SK-N-SH (cell line): ENCODE measurements at regions not wholly inside any gene's neighbourhood (a gene's known extent, or its start where the extent isn't known, plus 50 kb on each side); places are given as distances from the start of the nearest gene placed in this dataset.

Experiments
- CTCF ChIA-PET: fragments of 300-600, 350-600 bp; formaldehyde crosslinking; extraction: SDS; loops from one replicate; lab custom pipeline; 2021; lab: Yijun Ruan, JAX
- POLR2A ChIA-PET: fragments of 350-600 bp; sonication (Branson Sonifier 250); formaldehyde crosslinking; extraction: SDS; loops from one replicate; lab custom pipeline; 2020; ENCODE audit warnings: antibody characterized with exemption, inconsistent platforms; lab: Yijun Ruan, JAX
- DNase-seq: peaks from one replicate; pipeline ENCODE4 v3.0.0; 2012
- H2AFZ ChIP-seq: fragments of 200-600 bp; sonication (generic); 2 replicates; pipeline ENCODE4 v1.8.1; 2016; ENCODE audit warnings: antibody characterized with exemption, mild to moderate bottlenecking, low read depth
- H3F3A ChIP-seq: fragments of 200-600 bp; sonication (generic); replicated peaks from 2 replicates; pipeline ENCODE3; 2016; ENCODE audit warnings: antibody characterized with exemption, mild to moderate bottlenecking; ENCODE audit not compliant: insufficient read depth
- H3K27ac ChIP-seq, 2 experiments: fragments of 200-500 bp in 1 of 2; fragments of 200-600 bp in 1 of 2; sonication (Bioruptor generic) in 1 of 2; sonication (generic), shearing (Covaris generic) in 1 of 2; 2 replicates each; pipeline versions ENCODE4 v1.5.1 to v1.6.1; 2014 to 2016; ENCODE audit warnings: low read depth in 2 of 2, inconsistent platforms in 1 of 2, low read length in 1 of 2, mild to moderate bottlenecking in 1 of 2, mixed read lengths in 1 of 2
- H3K27me3 ChIP-seq: fragments of 200-600 bp; sonication (generic), shearing (Covaris generic); 2 replicates; pipeline ENCODE4 v1.6.1; 2016; ENCODE audit warnings: mixed run types; ENCODE audit not compliant: insufficient read depth
- H3K36me3 ChIP-seq, 2 experiments: fragments of 200-500 bp in 1 of 2; fragments of 200-600 bp in 1 of 2; sonication (Bioruptor generic) in 1 of 2; sonication (generic) in 1 of 2; replicated peaks in 1 of 2; 2 replicates each; pipeline versions ENCODE3 to v1.5.1; 2014 to 2016; ENCODE audit warnings: low read length in 1 of 2, mild to moderate bottlenecking in 1 of 2; ENCODE audit not compliant: insufficient read depth in 2 of 2, control insufficient read depth in 1 of 2
- H3K4me1 ChIP-seq, 2 experiments: fragments of 200-500 bp in 1 of 2; fragments of 200-600 bp in 1 of 2; sonication (Bioruptor generic) in 1 of 2; sonication (generic), shearing (Covaris generic) in 1 of 2; 2 replicates each; pipeline versions ENCODE4 v1.5.1 to v1.6.1; 2014 to 2016; ENCODE audit warnings: low read depth in 1 of 2, low read length in 1 of 2, mixed run types in 1 of 2; ENCODE audit not compliant: insufficient read depth in 2 of 2, control insufficient read depth in 1 of 2
- H3K4me2 ChIP-seq: fragments of 200-600 bp; sonication (generic), shearing (Covaris generic); 2 replicates; pipeline ENCODE4 v1.6.1; 2017; ENCODE audit warnings: mixed run types
- H3K4me3 ChIP-seq, 2 experiments: fragments of 200-500 bp in 1 of 2; fragments of 200-600 bp in 1 of 2; sonication (Bioruptor generic) in 1 of 2; sonication (generic), shearing (Covaris generic) in 1 of 2; 2 replicates each; pipeline versions ENCODE4 v1.5.1 to v1.8.1; 2014 to 2016; ENCODE audit warnings: low read depth in 2 of 2, inconsistent platforms in 1 of 2, low read length in 1 of 2, mild to moderate bottlenecking in 1 of 2, mixed read lengths in 1 of 2, moderate library complexity in 1 of 2
- H3K79me2 ChIP-seq: fragments of 200-600 bp; sonication (generic); 2 replicates; pipeline ENCODE4 v1.8.1; 2017; ENCODE audit warnings: mild to moderate bottlenecking; ENCODE audit not compliant: insufficient read depth
- H3K9ac ChIP-seq: fragments of 200-600 bp; sonication (generic); 2 replicates; pipeline ENCODE4 v1.6.1; 2017; ENCODE audit warnings: mixed run types
- H3K9me2 ChIP-seq: fragments of 200-600 bp; sonication (generic); 2 replicates; pipeline ENCODE4 v1.6.1; 2017; ENCODE audit warnings: mixed run types
- H3K9me3 ChIP-seq: fragments of 200-600 bp; sonication (generic); 2 replicates; pipeline ENCODE4 v1.6.1; 2017; ENCODE audit warnings: mixed run types, mild to moderate bottlenecking, moderate library complexity
- H4K20me1 ChIP-seq: fragments of 200-600 bp; sonication (generic); 2 replicates; pipeline ENCODE4 v1.6.1; 2017; ENCODE audit warnings: mild to moderate bottlenecking, mixed run types; ENCODE audit not compliant: insufficient read depth
- CHD2 ChIP-seq: fragments of 150-350 bp; IDR thresholded peaks from 2 replicates; pipeline ENCODE4 v1.6.1; 2018; ENCODE audit warnings: low read length; ENCODE audit not compliant: partially characterized antibody
- EP300 ChIP-seq, 2 experiments: IDR thresholded peaks; 2 replicates each; pipeline versions ENCODE4 v1.4.0 to v1.6.1; 2012; ENCODE audit warnings: borderline replicate concordance in 1 of 2, low read depth in 1 of 2, low read length in 1 of 2
- FOXJ3 ChIP-seq: sonication (generic); formaldehyde crosslinking; IDR thresholded peaks from 2 replicates; pipeline ENCODE4 v1.5.1; 2020; ENCODE audit warnings: mild to moderate bottlenecking, missing genetic modification reagents
- FOXM1 ChIP-seq: IDR thresholded peaks from 2 replicates; pipeline ENCODE4 v1.4.0; 2012; ENCODE audit warnings: low read depth, mild to moderate bottlenecking
- GABPA ChIP-seq: IDR thresholded peaks from 2 replicates; pipeline ENCODE4 v1.4.0; 2012; ENCODE audit warnings: low read depth, mild to moderate bottlenecking
- GATA2 ChIP-seq: sonication (generic); formaldehyde crosslinking; IDR thresholded peaks from 2 replicates; pipeline ENCODE4 v1.5.0; 2020; ENCODE audit warnings: mild to moderate bottlenecking, missing genetic modification reagents
- JUND ChIP-seq: IDR thresholded peaks from 2 replicates; pipeline ENCODE4 v1.4.0; 2012
- MAX ChIP-seq: IDR thresholded peaks from 2 replicates; pipeline ENCODE4 v1.4.0; 2012; ENCODE audit warnings: low read depth
- MXI1 ChIP-seq: IDR thresholded peaks from 2 replicates; pipeline ENCODE4 v1.6.1; 2012; ENCODE audit warnings: mild to moderate bottlenecking, low read depth, low read length, improper control_type of control experiment
- NFIC ChIP-seq: IDR thresholded peaks from 2 replicates; pipeline ENCODE4 v1.4.0; 2012; ENCODE audit warnings: borderline replicate concordance
- PBX3 ChIP-seq: IDR thresholded peaks from 2 replicates; pipeline ENCODE4; 2012
- POLR2AphosphoS5 ChIP-seq: IDR thresholded peaks from 2 replicates; pipeline ENCODE4 v1.6.1; 2012; ENCODE audit warnings: low read depth, low read length
- RAD21 ChIP-seq: IDR thresholded peaks from 2 replicates; pipeline ENCODE4 v1.6.1; 2012; ENCODE audit warnings: mild to moderate bottlenecking, low read length
- REST ChIP-seq: IDR thresholded peaks from 2 replicates; pipeline ENCODE4 v1.6.1; 2012; ENCODE audit warnings: mild to moderate bottlenecking, low read depth, low read length, moderate library complexity
- RXRA ChIP-seq: IDR thresholded peaks from 2 replicates; pipeline ENCODE4 v1.4.0; 2012; ENCODE audit warnings: low read depth, mild to moderate bottlenecking, borderline replicate concordance
- SIN3A ChIP-seq: IDR thresholded peaks from 2 replicates; pipeline ENCODE4 v1.6.1; 2012; ENCODE audit warnings: low read depth, mild to moderate bottlenecking, low read length, moderate library complexity, borderline replicate concordance
- YY1 ChIP-seq: IDR thresholded peaks from 2 replicates; pipeline ENCODE4 v1.4.0; 2012; ENCODE audit warnings: low read depth, mild to moderate bottlenecking
- WGBS: methylation state at CpG from one replicate; pipeline ENCODE4 v1.1.6; 2017; ENCODE audit warnings: low lambda C conversion rate; 5-methylcytosine and 5-hydroxymethylcytosine counted together
- TF ChIP-seq, protein P1 (sequence below): IDR thresholded peaks from 2 replicates; pipeline ENCODE4 v1.4.0; 2012; ENCODE audit warnings: low read depth, borderline replicate concordance
- TF ChIP-seq, protein P2 (sequence below): fragments of 150-350 bp; IDR thresholded peaks from 2 replicates; pipeline ENCODE4 v1.6.1; 2016; ENCODE audit warnings: mild to moderate bottlenecking, low read depth, low read length

GRCh38 chr13:103996733-103997132 lies 930.5 kb upstream of the SLC10A2 start (continued):
- TF ChIP-seq MAX, result no peak
- no peak for TF ChIP-seq NFIC
- no peak for TF ChIP-seq EP300 (IDR thresholded peaks at IDR 0.05; ENCODE audit: borderline replicate concordance in 1 of 2, low read depth in 1 of 2, low read length in 1 of 2)
- no peak for TF ChIP-seq JUND
- TF ChIP-seq, all 33 proteins: peak for 0

- 66% methylated on average over 3 of the region's 3 CpGs for WGBS
- no peak for TF ChIP-seq REST
- no peak for TF ChIP-seq RAD21
- TF ChIP-seq FOXJ3 (CRISPR knock-in tag), result no peak
- TF ChIP-seq, protein P1, sequence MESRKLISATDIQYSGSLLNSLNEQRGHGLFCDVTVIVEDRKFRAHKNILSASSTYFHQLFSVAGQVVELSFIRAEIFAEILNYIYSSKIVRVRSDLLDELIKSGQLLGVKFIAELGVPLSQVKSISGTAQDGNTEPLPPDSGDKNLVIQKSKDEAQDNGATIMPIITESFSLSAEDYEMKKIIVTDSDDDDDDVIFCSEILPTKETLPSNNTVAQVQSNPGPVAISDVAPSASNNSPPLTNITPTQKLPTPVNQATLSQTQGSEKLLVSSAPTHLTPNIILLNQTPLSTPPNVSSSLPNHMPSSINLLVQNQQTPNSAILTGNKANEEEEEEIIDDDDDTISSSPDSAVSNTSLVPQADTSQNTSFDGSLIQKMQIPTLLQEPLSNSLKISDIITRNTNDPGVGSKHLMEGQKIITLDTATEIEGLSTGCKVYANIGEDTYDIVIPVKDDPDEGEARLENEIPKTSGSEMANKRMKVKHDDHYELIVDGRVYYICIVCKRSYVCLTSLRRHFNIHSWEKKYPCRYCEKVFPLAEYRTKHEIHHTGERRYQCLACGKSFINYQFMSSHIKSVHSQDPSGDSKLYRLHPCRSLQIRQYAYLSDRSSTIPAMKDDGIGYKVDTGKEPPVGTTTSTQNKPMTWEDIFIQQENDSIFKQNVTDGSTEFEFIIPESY, result no peak
- no peak for TF ChIP-seq POLR2AphosphoS5
- no peak for TF ChIP-seq FOXM1
- TF ChIP-seq, protein P2, sequence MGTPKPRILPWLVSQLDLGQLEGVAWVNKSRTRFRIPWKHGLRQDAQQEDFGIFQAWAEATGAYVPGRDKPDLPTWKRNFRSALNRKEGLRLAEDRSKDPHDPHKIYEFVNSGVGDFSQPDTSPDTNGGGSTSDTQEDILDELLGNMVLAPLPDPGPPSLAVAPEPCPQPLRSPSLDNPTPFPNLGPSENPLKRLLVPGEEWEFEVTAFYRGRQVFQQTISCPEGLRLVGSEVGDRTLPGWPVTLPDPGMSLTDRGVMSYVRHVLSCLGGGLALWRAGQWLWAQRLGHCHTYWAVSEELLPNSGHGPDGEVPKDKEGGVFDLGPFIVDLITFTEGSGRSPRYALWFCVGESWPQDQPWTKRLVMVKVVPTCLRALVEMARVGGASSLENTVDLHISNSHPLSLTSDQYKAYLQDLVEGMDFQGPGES, result no peak
- TF ChIP-seq SIN3A, result no peak
- no peak for TF ChIP-seq RXRA
- TF ChIP-seq YY1, result no peak
- TF ChIP-seq MXI1, result no peak
- no peak for TF ChIP-seq JUND
- TF ChIP-seq GATA2 (CRISPR knock-in tag), result no peak
- no peak for TF ChIP-seq PBX3
- no peak for TF ChIP-seq CHD2
- TF ChIP-seq GABPA, result no peak
- no peak for TF ChIP-seq NFIC
- no peak for DNase-seq
These were observed 917.7 kb upstream of the SLC10A2 start for GRCh38 chr13:103983948-103984347.

More at GRCh38 chr13:103983948-103984347, 917.7 kb upstream of the SLC10A2 start:
- Histone ChIP-seq H3K4me2 (no peak overlapping the region), H3K4me1 (no peaks in the 10 kb centered on the region), H3F3A (no peaks in the 10 kb centered on the region), H4K20me1 (no peaks in the 10 kb centered on the region), H3K9me3 (no peaks in the 10 kb centered on the region), H3K27me3 (no peaks in the 10 kb centered on the region), H3K79me2 (no peaks in the 10 kb centered on the region), H3K36me3 (no peaks in the 10 kb centered on the region), H3K9me2 (no peaks in the 10 kb centered on the region), H3K27ac (no peak overlapping the region), H2AFZ (no peak overlapping the region), H3K9ac (no peak overlapping the region), H3K4me3 (no peak overlapping the region)
- ChIA-PET POLR2A (no interaction called here), CTCF (no interaction called here)
